GM19025 (cell line): ENCODE measurements at regions not wholly inside any gene's neighbourhood (a gene's known extent, or its start where the extent isn't known, plus 50 kb on each side); places are given as distances from the start of the nearest gene placed in this dataset.

Experiments used
- ATAC-seq: cut with Tn5 transposase; IDR thresholded peaks from one replicate; pipeline ENCODE4 v1.9.1; 2021; ENCODE audit warnings: mild to moderate bottlenecking, low read depth, moderate library complexity; ENCODE audit not compliant: unreplicated experiment

- no peak for ATAC-seq
Observed at GRCh38 chr5:62132276-62132675, 173.7 kb upstream of the KIF2A start.

GRCh38 chr5:62133426-62133825 lies 172.6 kb upstream of the KIF2A start:
- no peak for ATAC-seq

- ATAC-seq: no peak
Observed at GRCh38 chr5:62134811-62135210, 171.2 kb upstream of the KIF2A start.

GRCh38 chr5:62137628-62138027 lies 168.4 kb upstream of the KIF2A start:
- no peak for ATAC-seq

- no peak for ATAC-seq
Observed at GRCh38 chr5:62138607-62139006, 167.4 kb upstream of the KIF2A start.

GRCh38 chr5:62139741-62140140 lies 166.3 kb upstream of the KIF2A start:
- ATAC-seq: no peak

- no peak for ATAC-seq
Observed at GRCh38 chr5:62142351-62142750, 163.7 kb upstream of the KIF2A start.

- no peak for ATAC-seq
Observed at GRCh38 chr5:62143268-62144229, 162.5 kb upstream of the KIF2A start.

- ATAC-seq: no peak
Observed at GRCh38 chr5:62144401-62145022, 161.5 kb upstream of the KIF2A start.

- no peak for ATAC-seq
Observed at GRCh38 chr5:62149879-62150278, 156.1 kb upstream of the KIF2A start.

GRCh38 chr5:62152394-62153087 lies 153.5 kb upstream of the KIF2A start:
- ATAC-seq: no peak

- ATAC-seq: no peak
Observed at GRCh38 chr5:62154758-62155157, 151.2 kb upstream of the KIF2A start.

- no peak for ATAC-seq
Observed at GRCh38 chr5:62155988-62156387, 150.0 kb upstream of the KIF2A start.

GRCh38 chr5:62167561-62168057 lies 138.4 kb upstream of the KIF2A start:
- no peak for ATAC-seq

- no peak for ATAC-seq
Observed at GRCh38 chr5:62168506-62169281, 137.3 kb upstream of the KIF2A start.

GRCh38 chr5:62178258-62178657 lies 127.7 kb upstream of the KIF2A start:
- ATAC-seq: no peak

- no peak for ATAC-seq
Observed at GRCh38 chr5:62182802-62183201, 123.2 kb upstream of the KIF2A start.

GRCh38 chr5:62183727-62184126 lies 122.3 kb upstream of the KIF2A start:
- no peak for ATAC-seq

GRCh38 chr5:62184444-62184843 lies 121.6 kb upstream of the KIF2A start:
- no peak for ATAC-seq

GRCh38 chr5:62190173-62190572 lies 115.8 kb upstream of the KIF2A start:
- ATAC-seq: no peak
